HCT116 (cell line): ENCODE measurements at regions not wholly inside any gene's neighbourhood (a gene's known extent, or its start where the extent isn't known, plus 50 kb on each side); places are given as distances from the start of the nearest gene placed in this dataset.

Source experiments
- ATAC-seq: fragments of 200-7000 bp; cut with Tn5 transposase; 2 replicates; pipeline ENCODE4 v1.9.1; 2020; ENCODE audit warnings: mild to moderate bottlenecking, moderate library complexity
- BruUV-seq: library from RNA; stranded (reverse); fragments of 400-500 nt; replicated peaks from 2 replicates; lab custom pipeline; 2021; lab: Mats Ljungman, UMichigan
- CTCF ChIA-PET: fragments of 300-600 bp; sonication (Branson Sonifier 250); formaldehyde crosslinking; loops from one replicate; lab custom pipeline; 2021; ENCODE audit warnings: antibody characterized with exemption; lab: Charles Lee
- POLR2A ChIA-PET: fragments of 300-600, 350-600 bp; sonication (Branson Sonifier 250); formaldehyde crosslinking; loops from one replicate; lab custom pipeline; 2021; ENCODE audit warnings: antibody characterized with exemption; lab: Charles Lee
- RAD21 ChIA-PET, 2 experiments: fragments of 300-600 bp; sonication (Branson Sonifier 250); formaldehyde crosslinking; loops; one replicate each; lab custom pipeline; 2023; ENCODE audit warnings: low total read pairs in 2 of 2; ENCODE audit not compliant: uncharacterized antibody in 2 of 2, unreplicated experiment in 2 of 2, low non-redundant PET in 1 of 2; lab: Charles Lee
- DNase-seq: peaks from one replicate; pipeline ENCODE4 v3.0.0-alpha.2; 2010; ENCODE audit warnings: low read depth, low spot score
- H2AFZ ChIP-seq: fragments of 200-600 bp; shearing (Covaris generic), sonication (generic); 2 replicates; pipeline ENCODE4 v1.6.1; 2017; ENCODE audit warnings: low read depth, mixed run types, mixed read lengths, antibody characterized with exemption, low read length; ENCODE audit not compliant: poor library complexity, severe bottlenecking
- H3K27ac ChIP-seq: 2 replicates; pipeline ENCODE4 v1.5.1; 2012; ENCODE audit warnings: low read depth, low read length
- H3K27me3 ChIP-seq: fragments of 200-600 bp; sonication (generic); 2 replicates; pipeline ENCODE4 v1.6.1; 2016; ENCODE audit warnings: mixed run types, low read length, mixed read lengths; ENCODE audit not compliant: insufficient read depth
- H3K36me3 ChIP-seq, 2 experiments: fragments of 200-500 bp in 1 of 2; fragments of 200-600 bp in 1 of 2; sonication (Bioruptor generic) in 1 of 2; sonication (generic) in 1 of 2; 2 replicates each; pipeline versions ENCODE4 v1.5.1 to v1.6.1; 2014 to 2016; ENCODE audit warnings: low read length in 2 of 2, inconsistent platforms in 1 of 2, mixed read lengths in 1 of 2, mixed run types in 1 of 2; ENCODE audit not compliant: insufficient read depth in 2 of 2, control insufficient read depth in 1 of 2
- H3K4me1 ChIP-seq, 2 experiments: fragments of 200-600 bp in 1 of 2; sonication (generic) in 1 of 2; 2 replicates each; pipeline versions ENCODE4 v1.5.1 to v1.6.1; 2012 to 2017; ENCODE audit warnings: low read length in 2 of 2, inconsistent platforms in 1 of 2, mild to moderate bottlenecking in 1 of 2, mixed read lengths in 1 of 2, mixed run types in 1 of 2, moderate library complexity in 1 of 2; ENCODE audit not compliant: insufficient read depth in 2 of 2, control insufficient read depth in 1 of 2
- H3K4me2 ChIP-seq: fragments of 200-600 bp; sonication (generic); 2 replicates; pipeline ENCODE4 v1.6.1; 2017; ENCODE audit warnings: mixed run types, low read length, mixed read lengths
- H3K4me3 ChIP-seq, 2 experiments: fragments of 200-600 bp in 1 of 2; sonication (generic) in 1 of 2; replicated peaks in 1 of 2; 2 replicates each; pipeline ENCODE4 v1.5.1; 2011 to 2016; ENCODE audit warnings: low read length in 2 of 2, control low read depth in 1 of 2, low read depth in 1 of 2, mild to moderate bottlenecking in 1 of 2, mixed read lengths in 1 of 2, mixed run types in 1 of 2
- H3K79me2 ChIP-seq: fragments of 200-600 bp; sonication (generic); 2 replicates; pipeline ENCODE4 v1.6.1; 2017; ENCODE audit warnings: mild to moderate bottlenecking, mixed run types, low read length, moderate library complexity, mixed read lengths; ENCODE audit not compliant: insufficient read depth
- H3K9ac ChIP-seq: fragments of 200-600 bp; sonication (generic); 2 replicates; pipeline ENCODE4 v1.6.1; 2016; ENCODE audit warnings: low read length, mixed read lengths
- H3K9me2 ChIP-seq: fragments of 200-600 bp; sonication (generic), shearing (Covaris generic); 2 replicates; pipeline ENCODE4 v1.6.1; 2017; ENCODE audit warnings: mixed run types, mild to moderate bottlenecking, moderate library complexity; ENCODE audit not compliant: insufficient read depth
- H3K9me3 ChIP-seq, 2 experiments: fragments of 200-500 bp in 1 of 2; fragments of 200-600 bp in 1 of 2; sonication (Bioruptor generic) in 1 of 2; sonication (generic) in 1 of 2; 2 replicates each; pipeline ENCODE4 v1.6.1; 2014 to 2017; ENCODE audit warnings: low read length in 2 of 2, mixed read lengths in 2 of 2, inconsistent platforms in 1 of 2, low read depth in 1 of 2, mild to moderate bottlenecking in 1 of 2, mixed run types in 1 of 2, moderate library complexity in 1 of 2; ENCODE audit not compliant: control insufficient read depth in 1 of 2, insufficient read depth in 1 of 2
- H4K20me1 ChIP-seq: fragments of 200-600 bp; sonication (generic), shearing (Covaris generic); 2 replicates; pipeline ENCODE4 v1.6.1; 2017; ENCODE audit warnings: mixed run types, mild to moderate bottlenecking, moderate library complexity; ENCODE audit not compliant: insufficient read depth
- CEBPB ChIP-seq: IDR thresholded peaks from 2 replicates; pipeline ENCODE4 v1.6.1; 2012; ENCODE audit warnings: low read depth
- SIN3A ChIP-seq: IDR thresholded peaks from 2 replicates; pipeline ENCODE4 v1.6.1; 2012; ENCODE audit warnings: low read depth
- SP1 ChIP-seq: IDR thresholded peaks from 2 replicates; pipeline ENCODE4 v1.6.1; 2012; ENCODE audit warnings: low read depth
- TCF7L2 ChIP-seq: IDR thresholded peaks from 2 replicates; pipeline ENCODE4 v1.7.0; 2011; ENCODE audit warnings: borderline replicate concordance, inconsistent platforms; ENCODE audit not compliant: insufficient read depth, insufficient read length; ENCODE audit errors: extremely low read depth
- intact Hi-C: fragments of 100-400 bp; cut with micrococcal nuclease; formaldehyde crosslinking; loops from 2 replicates; pipeline ENCODE4 v1.10.0; 2022
- TF ChIP-seq, protein P1 (sequence below), 3 experiments: fragments of 200-600 bp in 1 of 3; sonication (generic) in 1 of 3; IDR thresholded peaks in 2 of 3; conservative IDR thresholded peaks in 1 of 3; 2 replicates each; pipeline ENCODE4 v1.5.1; 2012 to 2017; ENCODE audit warnings: low read depth in 2 of 3, low read length in 2 of 3, antibody characterized with exemption in 1 of 3, borderline replicate concordance in 1 of 3, control low read depth in 1 of 3, mild to moderate bottlenecking in 1 of 3, mixed read lengths in 1 of 3, mixed run types in 1 of 3, moderate library complexity in 1 of 3; ENCODE audit not compliant: insufficient read depth in 1 of 3

- POLR2A ChIA-PET, result no interaction called here
- RAD21 ChIA-PET, result no interaction called here
- no peak overlapping the region for H3K27ac ChIP-seq
- no TSS peak for BruUV-seq
- CTCF ChIA-PET, result no interaction called here
- intact Hi-C loops, result no loop called here
- H3K9me3 ChIP-seq, result no peaks in the 10 kb centered on the region
- H3K36me3 ChIP-seq, result no peaks in the 10 kb centered on the region
- no peak for ATAC-seq
- no peaks in the 10 kb centered on the region for H3K9me2 ChIP-seq
- H4K20me1 ChIP-seq, result no peaks in the 10 kb centered on the region
- H3K79me2 ChIP-seq, result no peaks in the 10 kb centered on the region
- no peaks in the 10 kb centered on the region for H3K27me3 ChIP-seq
- H3K9ac ChIP-seq, result no peak overlapping the region
- no peak for TF ChIP-seq SIN3A
- TF ChIP-seq, all 23 proteins: peak for 0
- Histone ChIP-seq H3K4me1 (peaks cover 0 to 6% of the 10 kb centered on the region in 2 experiments; a peak in 1 of 4 replicates), H2AFZ (no peak overlapping the region), H3K4me3 (no peak overlapping the region), H3K4me2 (no peak overlapping the region)
- no peak for DNase-seq
Measured at GRCh38 chr6:169902604-169903003, 151.2 kb downstream of the ERMARD start.

DNA sequence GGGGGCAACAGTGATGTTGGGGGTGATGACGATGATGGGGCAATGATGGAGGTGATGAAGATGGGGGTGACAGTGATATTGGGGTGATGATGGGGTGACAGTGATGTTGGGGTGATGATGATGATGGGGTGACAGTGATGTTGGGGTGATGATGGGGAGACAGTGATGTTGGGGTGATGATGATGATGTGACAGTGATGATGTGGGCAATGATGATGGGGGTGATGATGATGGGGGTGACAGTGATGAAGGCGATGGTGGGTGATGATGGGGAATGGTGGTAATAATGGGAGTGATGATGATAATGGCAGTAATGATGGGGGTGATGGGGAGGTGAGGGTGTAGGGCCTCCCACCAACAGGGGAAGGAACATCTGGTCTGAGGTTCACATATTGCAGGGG is 150.6 kb downstream of the ERMARD start:
- CTCF ChIA-PET, result no interaction called here
- no peak for DNase-seq
- Histone ChIP-seq H3K4me3 (no peak overlapping the region), H2AFZ (no peak overlapping the region), H3K79me2 (no peaks in the 10 kb centered on the region)
- RAD21 ChIA-PET, result no interaction called here
- TF ChIP-seq SP1, result no peak
- no peak for TF ChIP-seq CEBPB
- TF ChIP-seq TCF7L2, result no peak
- TF ChIP-seq, protein P1, sequence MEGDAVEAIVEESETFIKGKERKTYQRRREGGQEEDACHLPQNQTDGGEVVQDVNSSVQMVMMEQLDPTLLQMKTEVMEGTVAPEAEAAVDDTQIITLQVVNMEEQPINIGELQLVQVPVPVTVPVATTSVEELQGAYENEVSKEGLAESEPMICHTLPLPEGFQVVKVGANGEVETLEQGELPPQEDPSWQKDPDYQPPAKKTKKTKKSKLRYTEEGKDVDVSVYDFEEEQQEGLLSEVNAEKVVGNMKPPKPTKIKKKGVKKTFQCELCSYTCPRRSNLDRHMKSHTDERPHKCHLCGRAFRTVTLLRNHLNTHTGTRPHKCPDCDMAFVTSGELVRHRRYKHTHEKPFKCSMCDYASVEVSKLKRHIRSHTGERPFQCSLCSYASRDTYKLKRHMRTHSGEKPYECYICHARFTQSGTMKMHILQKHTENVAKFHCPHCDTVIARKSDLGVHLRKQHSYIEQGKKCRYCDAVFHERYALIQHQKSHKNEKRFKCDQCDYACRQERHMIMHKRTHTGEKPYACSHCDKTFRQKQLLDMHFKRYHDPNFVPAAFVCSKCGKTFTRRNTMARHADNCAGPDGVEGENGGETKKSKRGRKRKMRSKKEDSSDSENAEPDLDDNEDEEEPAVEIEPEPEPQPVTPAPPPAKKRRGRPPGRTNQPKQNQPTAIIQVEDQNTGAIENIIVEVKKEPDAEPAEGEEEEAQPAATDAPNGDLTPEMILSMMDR (IDR thresholded peaks at IDR 0.05 in 2 of 3, conservative IDR thresholded peaks at IDR 0.05 in 1 of 3; ENCODE audit: borderline replicate concordance in 1 of 3, insufficient read depth in 1 of 3, low read depth in 2 of 3, low read length in 2 of 3), result no peak
- TF ChIP-seq, all 23 proteins: peak for 0
- H3K4me2 ChIP-seq, result no peak overlapping the region
- no peak overlapping the region for H3K9ac ChIP-seq
- POLR2A ChIA-PET, result no interaction called here
- H3K9me3 ChIP-seq, result no peaks in the 10 kb centered on the region
- BruUV-seq, result no TSS peak
- H3K4me1 ChIP-seq, result peaks cover 0 to 6% of the 10 kb centered on the region in 2 experiments; a peak in 1 of 4 replicates
- ATAC-seq, result no peak
- no peaks in the 10 kb centered on the region for H3K27me3 ChIP-seq
- H3K36me3 ChIP-seq, result no peaks in the 10 kb centered on the region
- H4K20me1 ChIP-seq, result no peaks in the 10 kb centered on the region
- H3K9me2 ChIP-seq, result no peaks in the 10 kb centered on the region
- intact Hi-C loops, result no loop called here
- H3K27ac ChIP-seq, result no peak overlapping the region
